GM12875 (cell line): ENCODE measurements at regions not wholly inside any gene's neighbourhood (a gene's known extent, or its start where the extent isn't known, plus 50 kb on each side); places are given as distances from the start of the nearest gene placed in this dataset.
"Not testable (repeated sequence)": the region's sequence is repeated elsewhere in the genome, so short reads cannot be mapped to it uniquely, and the experiment has no call there.

Experiments used
- H3K4me3 ChIP-seq: one replicate; pipeline ENCODE4 v1.5.1; 2011; ENCODE audit warnings: low read depth, low read length, control low read depth
- TF ChIP-seq, protein P1 (sequence below): IDR thresholded peaks from 2 replicates; pipeline ENCODE4 v1.5.1; 2011; ENCODE audit warnings: low read depth, mild to moderate bottlenecking, control low read depth, inconsistent platforms, low read length, moderate library complexity, borderline replicate concordance; ENCODE audit not compliant: insufficient read depth

DNA sequence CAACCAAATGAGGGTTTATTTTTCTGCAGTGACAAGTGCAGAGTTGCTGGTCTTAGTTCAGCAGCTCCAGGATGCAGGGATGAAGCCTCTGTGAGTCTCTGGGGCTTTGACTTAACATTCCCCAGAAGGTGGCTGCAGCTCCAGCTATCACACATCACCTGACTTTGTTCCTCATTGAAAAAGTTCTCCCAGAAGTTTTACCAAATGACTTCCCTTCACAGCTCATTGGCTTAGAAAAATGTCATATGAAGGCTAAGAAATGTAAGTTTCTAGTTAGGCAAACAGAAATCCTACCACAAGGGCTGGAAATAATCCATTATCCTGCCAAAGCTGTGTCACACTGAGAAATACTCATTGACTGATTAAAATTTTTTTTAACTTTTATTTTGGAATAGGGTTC, 184.9 kb downstream of the MINAR1 start:
- no peak overlapping the region for H3K4me3 ChIP-seq
- TF ChIP-seq, protein P1, sequence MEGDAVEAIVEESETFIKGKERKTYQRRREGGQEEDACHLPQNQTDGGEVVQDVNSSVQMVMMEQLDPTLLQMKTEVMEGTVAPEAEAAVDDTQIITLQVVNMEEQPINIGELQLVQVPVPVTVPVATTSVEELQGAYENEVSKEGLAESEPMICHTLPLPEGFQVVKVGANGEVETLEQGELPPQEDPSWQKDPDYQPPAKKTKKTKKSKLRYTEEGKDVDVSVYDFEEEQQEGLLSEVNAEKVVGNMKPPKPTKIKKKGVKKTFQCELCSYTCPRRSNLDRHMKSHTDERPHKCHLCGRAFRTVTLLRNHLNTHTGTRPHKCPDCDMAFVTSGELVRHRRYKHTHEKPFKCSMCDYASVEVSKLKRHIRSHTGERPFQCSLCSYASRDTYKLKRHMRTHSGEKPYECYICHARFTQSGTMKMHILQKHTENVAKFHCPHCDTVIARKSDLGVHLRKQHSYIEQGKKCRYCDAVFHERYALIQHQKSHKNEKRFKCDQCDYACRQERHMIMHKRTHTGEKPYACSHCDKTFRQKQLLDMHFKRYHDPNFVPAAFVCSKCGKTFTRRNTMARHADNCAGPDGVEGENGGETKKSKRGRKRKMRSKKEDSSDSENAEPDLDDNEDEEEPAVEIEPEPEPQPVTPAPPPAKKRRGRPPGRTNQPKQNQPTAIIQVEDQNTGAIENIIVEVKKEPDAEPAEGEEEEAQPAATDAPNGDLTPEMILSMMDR: no peak

DNA sequence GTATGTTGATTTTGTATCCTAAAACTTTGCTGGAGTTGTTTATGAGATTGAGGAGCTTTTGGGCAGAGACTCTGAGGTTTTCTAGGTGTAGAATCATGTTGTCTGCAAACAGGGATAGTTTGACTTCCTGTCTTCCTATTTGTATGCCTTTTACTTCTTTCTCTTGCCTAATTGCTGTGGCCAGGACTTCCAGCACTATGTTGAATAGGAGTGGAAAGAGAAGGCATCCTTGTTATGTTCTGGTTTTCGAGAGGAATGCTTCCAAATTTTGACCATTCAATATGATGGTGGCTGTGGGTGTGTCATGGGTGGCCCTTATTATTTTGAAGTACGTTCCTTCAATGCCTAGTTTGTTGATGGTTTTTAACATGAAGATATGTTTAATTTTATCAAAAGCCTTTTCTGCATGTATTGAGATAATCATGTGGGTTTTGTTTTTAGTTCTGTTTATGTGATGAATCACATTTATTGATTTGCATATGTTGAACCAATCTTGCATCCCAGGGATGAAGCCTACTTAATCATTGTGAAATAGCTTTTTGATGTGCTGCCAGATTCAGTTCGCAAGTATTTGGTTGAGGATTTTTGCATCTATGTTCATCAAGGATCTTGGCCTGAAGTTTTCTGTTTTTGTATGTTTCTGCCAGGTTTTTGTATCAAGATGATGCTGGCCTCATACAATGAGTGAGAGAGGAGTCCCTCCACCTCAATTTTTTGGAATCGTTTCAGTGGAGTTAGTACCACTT, 188.1 kb downstream of the MINAR1 start:
- no peak overlapping the region for H3K4me3 ChIP-seq
- TF ChIP-seq, protein P1: no peak

DNA sequence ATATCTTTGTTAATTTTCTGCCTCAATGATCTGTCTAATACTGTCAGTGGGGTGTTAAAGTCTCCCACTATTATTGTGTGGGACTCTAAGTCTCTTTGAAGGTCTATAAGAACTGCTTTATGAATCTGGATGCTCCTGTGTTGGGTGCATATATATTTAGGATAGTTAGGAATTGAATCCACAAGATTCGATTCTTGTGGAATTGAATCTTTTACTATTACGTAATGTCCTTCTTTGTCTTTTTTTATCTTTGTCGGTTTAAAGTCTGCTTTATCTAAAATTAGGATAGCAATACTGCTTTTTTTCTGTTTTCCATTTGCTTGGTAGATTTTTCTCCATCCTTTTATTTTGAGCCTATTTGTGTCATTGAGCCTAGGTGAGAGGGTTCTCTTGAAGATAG, 189.7 kb downstream of the MINAR1 start:
- H3K4me3 ChIP-seq: not testable (repeated sequence)

DNA sequence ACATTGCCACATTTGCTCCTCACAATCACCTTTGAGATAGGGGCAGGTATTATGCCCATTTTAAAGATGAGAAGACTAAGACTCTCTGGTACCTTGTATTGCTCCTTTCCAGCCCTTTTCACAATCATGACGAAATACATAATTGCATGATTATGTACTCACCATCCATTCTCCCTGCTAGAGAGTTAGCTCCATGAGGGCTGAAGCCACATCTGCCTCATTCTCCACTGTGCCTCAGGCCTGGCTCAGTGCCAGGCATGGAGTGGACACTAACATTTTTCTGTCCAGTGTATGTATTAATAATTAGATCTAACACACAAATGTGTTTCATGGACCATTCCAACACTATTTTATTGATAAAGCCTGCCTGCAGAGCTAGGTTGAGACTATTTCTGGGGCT, 191.4 kb downstream of the MINAR1 start:
- H3K4me3 ChIP-seq: no peak overlapping the region
- TF ChIP-seq, protein P1: no peak

DNA sequence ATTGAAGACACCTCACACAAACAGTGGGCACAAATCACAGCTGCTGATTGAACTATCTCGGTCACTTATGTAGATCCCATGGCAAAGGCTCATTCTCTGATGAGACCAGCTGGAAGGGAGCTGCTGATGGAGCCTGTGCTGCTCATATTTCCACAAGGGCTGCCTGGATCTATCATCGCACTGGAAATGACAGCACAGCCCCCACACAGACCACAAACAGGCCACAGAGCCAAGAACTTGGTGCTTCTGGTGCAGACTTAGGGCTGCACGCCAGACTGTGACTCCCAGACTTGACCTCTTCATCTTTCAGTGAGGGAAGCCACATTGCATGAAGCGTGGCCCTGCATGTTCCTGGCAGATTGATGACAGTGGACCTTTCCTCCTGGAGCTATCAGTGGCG, 197.6 kb downstream of the MINAR1 start:
- TF ChIP-seq, protein P1: no peak

DNA sequence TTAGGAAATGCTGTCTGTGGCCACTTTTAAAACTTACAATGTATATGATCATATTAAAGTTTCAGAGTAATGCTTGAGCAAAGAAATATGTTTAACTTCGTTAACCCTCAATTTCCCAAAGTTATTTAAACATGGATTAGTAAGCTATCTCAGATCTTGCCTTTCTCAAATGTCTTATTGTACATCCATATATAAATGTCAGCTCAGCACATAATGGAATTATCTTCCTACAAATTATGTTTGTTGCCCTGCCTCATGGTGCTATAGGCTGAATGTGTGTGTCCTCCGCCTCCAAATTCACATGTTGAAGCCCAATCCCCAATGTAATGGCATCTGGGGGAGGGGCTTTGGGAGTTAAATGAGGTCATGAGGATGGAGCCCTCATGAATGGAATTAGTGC, 200.3 kb downstream of the MINAR1 start:
- TF ChIP-seq, protein P1: no peak
- H3K4me3 ChIP-seq: no peak overlapping the region

More for the DNA sequence above, 197.6 kb downstream of the MINAR1 start:
- H3K4me3 ChIP-seq: no peak overlapping the region

DNA sequence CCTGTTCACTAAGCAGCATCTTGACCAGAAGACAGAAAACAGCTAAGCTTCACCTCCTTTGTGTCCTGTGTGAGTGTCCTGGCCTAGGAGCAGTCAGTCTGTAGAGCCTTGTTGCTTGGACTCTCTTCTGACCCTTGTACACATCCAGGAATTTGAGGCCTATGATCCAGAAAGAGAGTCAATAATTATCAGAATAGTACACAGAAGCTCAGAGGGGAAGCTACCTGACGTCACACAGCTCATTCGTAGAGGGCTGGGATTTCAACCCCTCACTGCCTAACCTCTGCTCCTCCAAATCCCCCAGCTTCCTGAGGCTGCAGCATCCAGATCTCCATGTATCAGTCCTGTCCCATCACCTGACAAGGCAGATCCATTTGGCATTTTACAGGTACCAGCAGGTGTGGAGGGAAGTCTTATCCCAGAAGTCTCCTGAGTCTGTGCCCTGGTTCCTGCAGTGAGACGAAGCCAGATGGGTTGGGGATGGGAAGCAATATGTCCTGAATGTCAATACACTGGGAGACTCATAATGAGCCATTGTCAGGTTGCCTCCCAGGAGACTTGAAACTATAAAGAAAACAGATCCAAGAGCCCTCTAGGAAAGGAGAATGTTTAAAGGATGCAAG, 203.1 kb downstream of the MINAR1 start:
- TF ChIP-seq, protein P1: no peak
- H3K4me3 ChIP-seq: no peak overlapping the region
